ENCODE measurements at regions not wholly inside any gene's neighbourhood (a gene's known extent, or its start where the extent isn't known, plus 50 kb on each side); places are given as distances from the start of the nearest gene placed in this dataset.

DNA sequence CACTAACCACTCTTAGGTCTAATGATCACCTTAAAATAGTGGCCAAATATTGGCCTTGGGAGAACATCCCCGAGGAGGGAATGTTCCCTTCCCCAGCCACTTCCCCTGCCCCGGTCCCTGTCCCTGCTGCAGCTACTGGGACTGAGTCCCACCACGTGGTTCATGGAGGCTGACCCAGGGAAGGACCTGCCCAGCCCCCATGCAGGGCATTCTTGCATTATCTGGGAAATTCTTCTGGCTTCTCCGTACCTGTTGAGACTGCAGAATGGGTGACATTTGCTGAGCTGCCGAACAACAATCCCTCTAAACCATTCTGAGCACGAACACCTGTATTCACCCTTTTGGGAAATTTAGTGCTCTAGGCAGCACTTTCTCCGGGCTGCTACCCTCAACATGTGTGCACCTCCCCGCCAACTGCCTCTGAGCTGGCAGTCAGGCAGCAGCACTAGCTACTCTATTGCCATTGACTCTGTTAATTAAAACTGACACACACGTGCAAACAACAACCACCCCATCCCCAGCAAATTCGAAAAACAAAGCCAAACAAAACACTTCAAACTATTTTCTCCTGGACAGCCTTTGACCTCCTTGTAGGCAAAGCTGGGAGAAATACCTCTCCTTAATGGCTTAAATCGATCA lies 567.4 kb upstream of the MKI67 start:
- TF ChIP-seq, protein P1, sequence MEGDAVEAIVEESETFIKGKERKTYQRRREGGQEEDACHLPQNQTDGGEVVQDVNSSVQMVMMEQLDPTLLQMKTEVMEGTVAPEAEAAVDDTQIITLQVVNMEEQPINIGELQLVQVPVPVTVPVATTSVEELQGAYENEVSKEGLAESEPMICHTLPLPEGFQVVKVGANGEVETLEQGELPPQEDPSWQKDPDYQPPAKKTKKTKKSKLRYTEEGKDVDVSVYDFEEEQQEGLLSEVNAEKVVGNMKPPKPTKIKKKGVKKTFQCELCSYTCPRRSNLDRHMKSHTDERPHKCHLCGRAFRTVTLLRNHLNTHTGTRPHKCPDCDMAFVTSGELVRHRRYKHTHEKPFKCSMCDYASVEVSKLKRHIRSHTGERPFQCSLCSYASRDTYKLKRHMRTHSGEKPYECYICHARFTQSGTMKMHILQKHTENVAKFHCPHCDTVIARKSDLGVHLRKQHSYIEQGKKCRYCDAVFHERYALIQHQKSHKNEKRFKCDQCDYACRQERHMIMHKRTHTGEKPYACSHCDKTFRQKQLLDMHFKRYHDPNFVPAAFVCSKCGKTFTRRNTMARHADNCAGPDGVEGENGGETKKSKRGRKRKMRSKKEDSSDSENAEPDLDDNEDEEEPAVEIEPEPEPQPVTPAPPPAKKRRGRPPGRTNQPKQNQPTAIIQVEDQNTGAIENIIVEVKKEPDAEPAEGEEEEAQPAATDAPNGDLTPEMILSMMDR (conservative IDR thresholded peaks at IDR 0.05 in 1 of 2, IDR thresholded peaks at IDR 0.05 in 1 of 2; ENCODE audit: extremely low read depth in 1 of 2, insufficient read depth in 1 of 2, low read depth in 1 of 2, low read length in 2 of 2): no peak
- no peak for TF ChIP-seq EZH2 (IDR thresholded peaks at IDR 0.05; ENCODE audit: borderline replicate concordance, low read length)

Data from mammary epithelial cell (primary cell).